OCI-LY7 (cell line): ENCODE measurements at regions not wholly inside any gene's neighbourhood (a gene's known extent, or its start where the extent isn't known, plus 50 kb on each side); places are given as distances from the start of the nearest gene placed in this dataset.

Experiments
- BruUV-seq: library from RNA; stranded (reverse); fragments of 400-500 nt; replicated peaks from 2 replicates; lab custom pipeline; 2021; lab: Mats Ljungman, UMichigan
- CTCF ChIA-PET: fragments of 300-600 bp; sonication (Branson Sonifier 250); formaldehyde crosslinking; loops from one replicate; lab custom pipeline; 2022; ENCODE audit warnings: antibody characterized with exemption; ENCODE audit not compliant: unreplicated experiment; lab: Charles Lee
- POLR2A ChIA-PET: fragments of 300-600 bp; sonication (Branson Sonifier 250); formaldehyde crosslinking; loops from one replicate; lab custom pipeline; 2022; ENCODE audit warnings: antibody characterized with exemption; lab: Charles Lee
- DNase-seq: peaks from one replicate; pipeline ENCODE4 v3.0.0-alpha.2; 2015; ENCODE audit warnings: low spot score
- H2AFZ ChIP-seq: fragments of 200-600 bp; sonication (generic), shearing (Covaris generic); 2 replicates; pipeline ENCODE4 v1.6.1; 2014; ENCODE audit warnings: mild to moderate bottlenecking, antibody characterized with exemption, low read length, moderate library complexity
- H3K27ac ChIP-seq: fragments of 200-600 bp; sonication (generic); 2 replicates; pipeline ENCODE4 v1.5.1; 2014; ENCODE audit warnings: mixed run types, low read depth, mild to moderate bottlenecking, moderate library complexity, low read length, inconsistent platforms; ENCODE audit not compliant: poor library complexity, severe bottlenecking
- H3K36me3 ChIP-seq: fragments of 200-600 bp; sonication (generic); 2 replicates; pipeline ENCODE4 v1.6.1; 2014; ENCODE audit warnings: mild to moderate bottlenecking, antibody characterized with exemption, low read length, moderate library complexity, mixed read lengths; ENCODE audit not compliant: insufficient read depth
- H3K4me1 ChIP-seq: fragments of 200-600 bp; sonication (generic); 2 replicates; pipeline ENCODE4 v1.5.1; 2014; ENCODE audit warnings: mild to moderate bottlenecking, low read length; ENCODE audit not compliant: insufficient read depth, poor library complexity, severe bottlenecking
- H3K4me2 ChIP-seq: fragments of 200-600 bp; sonication (generic); 2 replicates; pipeline ENCODE4 v1.6.1; 2014; ENCODE audit warnings: mild to moderate bottlenecking, low read length
- H3K4me3 ChIP-seq: fragments of 200-600 bp; sonication (generic); 2 replicates; pipeline ENCODE4 v1.5.1; 2014; ENCODE audit warnings: mild to moderate bottlenecking, low read depth, low read length; ENCODE audit not compliant: poor library complexity, severe bottlenecking
- H3K79me2 ChIP-seq: fragments of 200-600 bp; sonication (generic); 2 replicates; pipeline ENCODE4 v1.6.1; 2016; ENCODE audit warnings: low read depth, mild to moderate bottlenecking, low read length, moderate library complexity, mixed read lengths; ENCODE audit not compliant: insufficient read depth
- H3K9me2 ChIP-seq: fragments of 200-600 bp; sonication (generic); 2 replicates; pipeline ENCODE4 v1.6.1; 2016; ENCODE audit warnings: mild to moderate bottlenecking, low read length, mixed read lengths; ENCODE audit not compliant: insufficient read depth
- H3K9me3 ChIP-seq: fragments of 200-600 bp; sonication (generic); 2 replicates; pipeline ENCODE4 v1.6.1; 2014; ENCODE audit warnings: mild to moderate bottlenecking, mixed run types, low read length, mixed read lengths
- H4K20me1 ChIP-seq: fragments of 200-600 bp; sonication (generic); 2 replicates; pipeline ENCODE4 v1.6.1; 2014; ENCODE audit warnings: mild to moderate bottlenecking, antibody characterized with exemption, low read length, moderate library complexity, mixed read lengths; ENCODE audit not compliant: insufficient read depth
- CTCF ChIP-seq: fragments of 200-600 bp; sonication (generic); conservative IDR thresholded peaks from 2 replicates; pipeline ENCODE4 v1.5.1; 2014; ENCODE audit warnings: mild to moderate bottlenecking, antibody characterized with exemption, low read length, moderate library complexity, mixed read lengths
- EZH2phosphoT487 ChIP-seq: fragments of 200-600 bp; sonication (generic); IDR thresholded peaks from 2 replicates; pipeline ENCODE4 v1.6.1; 2018; ENCODE audit warnings: low read depth, borderline replicate concordance, mild to moderate bottlenecking, mixed run types, antibody characterized with exemption, low read length, moderate library complexity, mixed read lengths
- intact Hi-C: fragments of 100-400 bp; cut with micrococcal nuclease; formaldehyde crosslinking; loops from one replicate; pipeline ENCODE4 v1.10.0; 2022; ENCODE audit not compliant: unreplicated experiment

DNA sequence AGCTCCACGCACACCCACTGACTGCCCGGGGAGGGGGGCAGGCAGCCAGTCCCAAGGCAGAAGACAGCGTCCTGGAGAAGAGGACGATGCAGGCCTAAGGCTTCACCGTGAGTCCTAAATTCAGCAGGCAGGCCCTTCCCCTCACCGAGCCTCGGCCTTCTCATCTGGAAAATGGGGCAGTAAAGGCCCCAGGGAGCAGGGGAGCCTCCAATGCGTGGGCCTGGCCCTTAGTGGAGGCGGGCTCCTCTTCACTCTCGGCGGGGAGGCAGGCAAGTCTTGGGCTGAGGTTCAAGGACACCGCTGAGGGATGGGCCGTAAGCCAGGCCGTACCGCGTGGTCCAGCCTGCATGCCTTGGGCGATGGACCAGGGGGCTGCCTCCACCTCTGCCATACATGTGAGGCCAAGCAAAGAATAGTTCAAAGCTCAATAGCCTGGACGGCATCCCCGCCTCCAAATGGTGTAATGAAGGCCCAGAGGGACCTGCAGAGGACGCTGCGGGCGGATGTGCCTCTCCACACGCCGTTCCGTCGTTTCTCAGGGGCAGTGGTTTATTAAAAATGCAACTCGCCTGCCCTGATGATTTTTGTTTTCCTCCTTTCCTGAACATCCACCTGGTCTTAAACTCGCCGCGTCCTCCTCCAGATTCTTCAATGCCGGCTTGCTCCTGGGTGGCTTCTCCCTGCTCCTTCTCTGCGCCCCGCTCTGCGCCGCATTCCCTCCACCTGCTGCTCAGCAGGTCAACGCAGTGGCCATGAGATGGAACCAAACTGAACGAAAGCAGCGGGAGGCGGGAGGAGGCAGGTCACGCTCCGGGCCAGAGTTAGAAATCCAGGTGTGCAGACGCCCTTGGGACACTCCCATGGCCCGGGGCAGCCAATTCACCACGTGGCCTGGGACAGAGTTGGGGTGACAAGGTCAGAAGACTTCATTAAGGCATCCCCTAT is 627.8 kb downstream of the TBC1D22A start:
- Histone ChIP-seq H2AFZ (no peak overlapping the region), H4K20me1 (no peaks in the 10 kb centered on the region), H3K27ac (no peak overlapping the region), H3K79me2 (no peaks in the 10 kb centered on the region), H3K9me3 (no peaks in the 10 kb centered on the region), H3K4me2 (no peak overlapping the region), H3K9me2 (no peaks in the 10 kb centered on the region), H3K4me3 (no peak overlapping the region), H3K4me1 (no peaks in the 10 kb centered on the region), H3K36me3 (no peaks in the 10 kb centered on the region)
- DNase-seq, result no peak
- no peak for TF ChIP-seq CTCF
- no peak for TF ChIP-seq EZH2phosphoT487
- ChIA-PET CTCF (no interaction called here), POLR2A (no interaction called here)
- intact Hi-C loops, result no loop called here
- BruUV-seq, result no TSS peak

- intact Hi-C loops, result no loop called here
- Histone ChIP-seq H3K9me3 (no peaks in the 10 kb centered on the region), H2AFZ (no peak overlapping the region), H4K20me1 (no peaks in the 10 kb centered on the region), H3K36me3 (no peaks in the 10 kb centered on the region), H3K4me1 (no peaks in the 10 kb centered on the region), H3K27ac (no peak overlapping the region), H3K79me2 (no peaks in the 10 kb centered on the region), H3K9me2 (no peaks in the 10 kb centered on the region), H3K4me3 (no peak overlapping the region), H3K4me2 (no peak overlapping the region)
- DNase-seq, result no peak
- CTCF ChIA-PET, result no interaction called here
- TF ChIP-seq CTCF, result no peak
- TF ChIP-seq EZH2phosphoT487, result no peak
- BruUV-seq, result no TSS peak
- POLR2A ChIA-PET, result no interaction called here
Measured at GRCh38 chr22:47389201-47389600, 626.8 kb downstream of the TBC1D22A start.

DNA sequence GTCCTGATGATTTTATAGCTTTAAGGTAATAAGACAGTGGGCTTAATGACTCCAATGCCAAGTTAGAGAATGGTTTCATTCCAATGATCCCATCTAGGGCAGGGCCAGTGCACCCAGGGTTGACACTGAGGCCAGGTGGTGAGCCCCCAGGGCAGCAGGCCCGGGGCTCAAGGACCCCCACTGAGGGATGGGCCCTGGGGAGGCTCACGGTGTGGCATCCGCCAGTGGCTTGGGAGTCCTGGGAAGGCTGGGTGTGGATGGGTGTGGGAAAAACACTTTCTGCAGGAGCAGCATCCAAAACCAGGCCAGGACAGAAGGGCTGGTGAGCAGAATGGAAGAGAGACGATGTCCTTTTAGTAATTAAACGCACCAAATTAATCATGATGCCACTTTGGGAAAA is 626.3 kb downstream of the TBC1D22A start:
- Histone ChIP-seq H3K9me3 (no peaks in the 10 kb centered on the region), H3K79me2 (no peaks in the 10 kb centered on the region), H3K27ac (no peak overlapping the region), H3K4me1 (no peaks in the 10 kb centered on the region), H3K4me2 (no peak overlapping the region), H4K20me1 (no peaks in the 10 kb centered on the region), H3K9me2 (no peaks in the 10 kb centered on the region), H3K36me3 (no peaks in the 10 kb centered on the region), H3K4me3 (no peak overlapping the region), H2AFZ (no peak overlapping the region)
- DNase-seq, result no peak
- intact Hi-C loops, result no loop called here
- ChIA-PET CTCF (no interaction called here), POLR2A (no interaction called here)
- TF ChIP-seq CTCF, result no peak
- no peak for TF ChIP-seq EZH2phosphoT487
- BruUV-seq, result no TSS peak
